ENCODE measurements at regions not wholly inside any gene's neighbourhood (a gene's known extent, or its start where the extent isn't known, plus 50 kb on each side); places are given as distances from the start of the nearest gene placed in this dataset.

GRCh38 chr1:234732260-234732659 is 122.3 kb upstream of the IRF2BP2 start:
- Histone ChIP-seq H2AFZ (ENCODE audit: low read depth, low read length) (peak overlapping the region; percentile 46), H3K9me3 (ENCODE audit: insufficient read depth, low read depth, low read length) (no peaks in the 10 kb centered on the region), H4K20me1 (ENCODE audit: insufficient read depth, low read length) (no peaks in the 10 kb centered on the region), H3K4me3 (ENCODE audit: insufficient read depth, low read depth, low read length) (no peak overlapping the region), H3K27ac (ENCODE audit: low read depth, low read length) (peak overlapping the region; percentile 91), H3K79me2 (ENCODE audit: insufficient read depth, low read length) (no peaks in the 10 kb centered on the region), H3K27me3 (ENCODE audit: insufficient read depth, low read length) (no peaks in the 10 kb centered on the region), H3K4me1 (ENCODE audit: insufficient read depth, low read length) (peaks cover 37% of the 10 kb centered on the region), H3K36me3 (ENCODE audit: insufficient read depth, low read length) (no peaks in the 10 kb centered on the region), H3K9ac (ENCODE audit: low read length) (peak overlapping the region; percentile 59), H3K4me2 (ENCODE audit: low read length) (peak overlapping the region; percentile 33)
- peaks cover 53% of the 10 kb centered on the region for H3K4me1 Mint-ChIP-seq (ENCODE audit: low read depth, unreplicated experiment)
- no peak for FAIRE-seq
- H3K9me3 Mint-ChIP-seq (ENCODE audit: unreplicated experiment) = no peaks in the 10 kb centered on the region
- H3K27ac Mint-ChIP-seq (ENCODE audit: unreplicated experiment) = peak overlapping the region; percentile 59
- no peaks in the 10 kb centered on the region for H3K36me3 Mint-ChIP-seq (ENCODE audit: low read depth, unreplicated experiment)
- no peak overlapping the region for H3K4me3 Mint-ChIP-seq (ENCODE audit: unreplicated experiment)
- no peak for DNase-seq (ENCODE audit: low read depth)
- no peak for TF ChIP-seq EZH2 (IDR thresholded peaks at IDR 0.05; ENCODE audit: insufficient read depth, low read length)
- TF ChIP-seq, protein P1, sequence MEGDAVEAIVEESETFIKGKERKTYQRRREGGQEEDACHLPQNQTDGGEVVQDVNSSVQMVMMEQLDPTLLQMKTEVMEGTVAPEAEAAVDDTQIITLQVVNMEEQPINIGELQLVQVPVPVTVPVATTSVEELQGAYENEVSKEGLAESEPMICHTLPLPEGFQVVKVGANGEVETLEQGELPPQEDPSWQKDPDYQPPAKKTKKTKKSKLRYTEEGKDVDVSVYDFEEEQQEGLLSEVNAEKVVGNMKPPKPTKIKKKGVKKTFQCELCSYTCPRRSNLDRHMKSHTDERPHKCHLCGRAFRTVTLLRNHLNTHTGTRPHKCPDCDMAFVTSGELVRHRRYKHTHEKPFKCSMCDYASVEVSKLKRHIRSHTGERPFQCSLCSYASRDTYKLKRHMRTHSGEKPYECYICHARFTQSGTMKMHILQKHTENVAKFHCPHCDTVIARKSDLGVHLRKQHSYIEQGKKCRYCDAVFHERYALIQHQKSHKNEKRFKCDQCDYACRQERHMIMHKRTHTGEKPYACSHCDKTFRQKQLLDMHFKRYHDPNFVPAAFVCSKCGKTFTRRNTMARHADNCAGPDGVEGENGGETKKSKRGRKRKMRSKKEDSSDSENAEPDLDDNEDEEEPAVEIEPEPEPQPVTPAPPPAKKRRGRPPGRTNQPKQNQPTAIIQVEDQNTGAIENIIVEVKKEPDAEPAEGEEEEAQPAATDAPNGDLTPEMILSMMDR (IDR thresholded peaks at IDR 0.05; ENCODE audit: insufficient read depth, low read depth, low read length) = no peak
- H3K27me3 Mint-ChIP-seq (ENCODE audit: low read depth, unreplicated experiment) = no peaks in the 10 kb centered on the region

GRCh38 chr1:234731569-234732085 is 121.6 kb upstream of the IRF2BP2 start:
- H3K36me3 ChIP-seq (ENCODE audit: insufficient read depth, low read length) = no peaks in the 10 kb centered on the region
- H3K4me3 Mint-ChIP-seq (ENCODE audit: unreplicated experiment) = no peak overlapping the region
- no peaks in the 10 kb centered on the region for H3K27me3 ChIP-seq (ENCODE audit: insufficient read depth, low read length)
- H3K9ac ChIP-seq (ENCODE audit: low read length) = peak overlapping the region; percentile 59
- peaks cover 59% of the 10 kb centered on the region for H3K4me1 Mint-ChIP-seq (ENCODE audit: low read depth, unreplicated experiment)
- no peaks in the 10 kb centered on the region for H3K9me3 Mint-ChIP-seq (ENCODE audit: unreplicated experiment)
- H3K4me1 ChIP-seq (ENCODE audit: insufficient read depth, low read length) = peaks cover 42% of the 10 kb centered on the region
- H3K4me3 ChIP-seq (ENCODE audit: insufficient read depth, low read depth, low read length) = no peak overlapping the region
- H3K27ac Mint-ChIP-seq (ENCODE audit: unreplicated experiment) = peak overlapping the region; percentile 59
- DNase-seq (ENCODE audit: low read depth) (no peak), FAIRE-seq (no peak)
- H4K20me1 ChIP-seq (ENCODE audit: insufficient read depth, low read length) = no peaks in the 10 kb centered on the region
- H3K27me3 Mint-ChIP-seq (ENCODE audit: low read depth, unreplicated experiment) = no peaks in the 10 kb centered on the region
- no peaks in the 10 kb centered on the region for H3K36me3 Mint-ChIP-seq (ENCODE audit: low read depth, unreplicated experiment)
- H3K79me2 ChIP-seq (ENCODE audit: insufficient read depth, low read length) = no peaks in the 10 kb centered on the region
- peak overlapping the region; percentile 91 for H3K27ac ChIP-seq (ENCODE audit: low read depth, low read length)
- TF ChIP-seq, protein P1 (IDR thresholded peaks at IDR 0.05; ENCODE audit: insufficient read depth, low read depth, low read length) = no peak
- TF ChIP-seq EZH2 (IDR thresholded peaks at IDR 0.05; ENCODE audit: insufficient read depth, low read length) = no peak
- peak overlapping the region; percentile 46 for H2AFZ ChIP-seq (ENCODE audit: low read depth, low read length)
- peak overlapping the region; percentile 33 for H3K4me2 ChIP-seq (ENCODE audit: low read length)
- H3K9me3 ChIP-seq (ENCODE audit: insufficient read depth, low read depth, low read length) = no peaks in the 10 kb centered on the region

DNA sequence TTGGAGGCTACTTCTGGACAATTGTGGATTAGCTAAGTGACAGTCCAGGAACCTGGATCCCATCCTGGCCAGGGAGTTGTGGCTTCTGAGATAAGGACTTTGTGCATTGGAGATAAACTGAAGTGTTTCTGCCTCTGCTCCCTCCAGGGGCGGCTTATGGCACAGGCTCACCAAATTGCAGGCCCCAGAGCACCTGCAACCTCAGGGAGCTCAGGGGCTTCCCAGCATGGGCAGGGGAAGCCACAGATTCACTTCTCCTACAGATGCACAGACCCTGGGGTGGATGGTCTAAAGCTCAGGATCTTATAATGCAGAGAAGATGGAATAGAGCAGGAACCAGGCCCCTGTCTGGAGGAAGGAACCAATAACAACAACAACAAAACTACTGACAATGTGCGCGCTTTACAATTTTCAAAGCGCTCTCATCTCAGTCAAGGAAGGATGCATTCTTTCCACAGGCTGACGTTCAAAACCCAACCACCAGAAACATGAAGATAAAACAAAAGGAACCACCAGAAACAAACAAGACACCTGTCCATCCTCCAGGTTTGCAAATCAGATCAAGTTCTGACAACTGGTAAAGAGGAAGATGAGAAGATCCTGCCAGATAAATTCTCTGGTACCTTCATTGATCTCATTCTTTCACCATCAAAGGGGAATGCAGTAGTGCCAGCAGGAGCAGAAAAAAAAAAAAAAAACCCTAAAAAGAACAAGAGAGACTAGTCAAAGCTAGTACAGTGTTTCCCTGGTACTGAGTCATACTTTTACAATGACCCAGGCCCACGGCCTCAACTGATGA is 121.0 kb upstream of the IRF2BP2 start:
- H3K4me1 ChIP-seq (ENCODE audit: insufficient read depth, low read length) = peaks cover 47% of the 10 kb centered on the region
- DNase-seq (ENCODE audit: low read depth) = peak; percentile 92
- H3K4me3 ChIP-seq (ENCODE audit: insufficient read depth, low read depth, low read length) = no peak overlapping the region
- peak overlapping the region; percentile 33 for H3K4me2 ChIP-seq (ENCODE audit: low read length)
- Mint-ChIP-seq H3K27me3 (ENCODE audit: low read depth, unreplicated experiment) (no peaks in the 10 kb centered on the region), H3K36me3 (ENCODE audit: low read depth, unreplicated experiment) (no peaks in the 10 kb centered on the region), H3K4me3 (ENCODE audit: unreplicated experiment) (peak overlapping the region; percentile 4), H3K27ac (ENCODE audit: unreplicated experiment) (peak overlapping the region; percentile 59), H3K9me3 (ENCODE audit: unreplicated experiment) (no peaks in the 10 kb centered on the region), H3K4me1 (ENCODE audit: low read depth, unreplicated experiment) (peaks cover 60% of the 10 kb centered on the region)
- no peaks in the 10 kb centered on the region for H3K9me3 ChIP-seq (ENCODE audit: insufficient read depth, low read depth, low read length)
- peak overlapping the region; percentile 20 for H3K9ac ChIP-seq (ENCODE audit: low read length)
- no peak overlapping the region for H2AFZ ChIP-seq (ENCODE audit: low read depth, low read length)
- no peaks in the 10 kb centered on the region for H3K79me2 ChIP-seq (ENCODE audit: insufficient read depth, low read length)
- no peaks in the 10 kb centered on the region for H4K20me1 ChIP-seq (ENCODE audit: insufficient read depth, low read length)
- no peaks in the 10 kb centered on the region for H3K27me3 ChIP-seq (ENCODE audit: insufficient read depth, low read length)
- TF ChIP-seq EZH2 (IDR thresholded peaks at IDR 0.05; ENCODE audit: insufficient read depth, low read length) = no peak
- TF ChIP-seq, protein P1 (IDR thresholded peaks at IDR 0.05; ENCODE audit: insufficient read depth, low read depth, low read length) = no peak
- FAIRE-seq = no peak
- peak overlapping the region; percentile 91 for H3K27ac ChIP-seq (ENCODE audit: low read depth, low read length)
- no peaks in the 10 kb centered on the region for H3K36me3 ChIP-seq (ENCODE audit: insufficient read depth, low read length)

Measured in astrocyte (in vitro differentiated cells and primary cell).